ENCODE measurements at regions not wholly inside any gene's neighbourhood (a gene's known extent, or its start where the extent isn't known, plus 50 kb on each side); places are given as distances from the start of the nearest gene placed in this dataset.

DNA sequence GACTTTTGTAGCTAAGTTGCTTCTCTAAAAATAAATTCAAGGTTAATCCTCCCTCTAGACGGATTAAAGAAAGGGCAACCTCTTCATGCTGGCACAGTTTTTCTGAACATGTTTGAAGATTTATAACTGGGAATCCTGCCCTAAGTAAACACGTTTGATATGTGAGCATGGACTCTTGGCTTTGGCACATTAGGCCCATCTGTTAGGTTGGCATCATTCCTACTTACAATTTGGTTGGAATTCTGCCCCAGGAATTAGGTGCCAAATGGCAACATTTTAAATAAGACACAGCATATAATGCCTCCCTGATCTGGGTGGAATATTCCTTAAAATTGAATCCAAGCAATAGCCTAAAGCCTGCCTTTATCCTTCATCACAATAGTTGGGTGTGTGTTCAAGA, 372.3 kb upstream of the CDH18 start:
- in situ Hi-C loops (cut with HindIII; ENCODE audit: low pct_unique_long_range_greater_than_20kb, low sequenced_read_pairs) (no loop called here), intact Hi-C loops (cut with micrococcal nuclease; ENCODE audit: unreplicated experiment) (no loop called here)
- POLR2A ChIA-PET, result no interaction called here
- H3K27me3 ChIP-seq (ENCODE audit: control insufficient read depth, insufficient read depth, low read length), result no peaks in the 10 kb centered on the region
- no peaks in the 10 kb centered on the region for H3K4me1 ChIP-seq (ENCODE audit: control insufficient read depth, insufficient read depth, low read length)
- no peak overlapping the region for H3K27ac ChIP-seq (ENCODE audit: low read length)
- H3K9me3 ChIP-seq (ENCODE audit: control insufficient read depth, insufficient read depth, low read depth, low read length), result no peaks in the 10 kb centered on the region
- no peaks in the 10 kb centered on the region; the same call in 1 of the 2 replicates for H3K36me3 ChIP-seq (ENCODE audit: control insufficient read depth, insufficient read depth, low read length)
- ATAC-seq (no peak), DNase-seq (ENCODE audit: low read depth, low spot score) (no peak)
- H3K4me3 ChIP-seq (ENCODE audit: low read depth in 2 of 2, low read length in 2 of 2), result no peak overlapping the region
- CTCF ChIA-PET, result no interaction called here
- TF ChIP-seq, protein P1, sequence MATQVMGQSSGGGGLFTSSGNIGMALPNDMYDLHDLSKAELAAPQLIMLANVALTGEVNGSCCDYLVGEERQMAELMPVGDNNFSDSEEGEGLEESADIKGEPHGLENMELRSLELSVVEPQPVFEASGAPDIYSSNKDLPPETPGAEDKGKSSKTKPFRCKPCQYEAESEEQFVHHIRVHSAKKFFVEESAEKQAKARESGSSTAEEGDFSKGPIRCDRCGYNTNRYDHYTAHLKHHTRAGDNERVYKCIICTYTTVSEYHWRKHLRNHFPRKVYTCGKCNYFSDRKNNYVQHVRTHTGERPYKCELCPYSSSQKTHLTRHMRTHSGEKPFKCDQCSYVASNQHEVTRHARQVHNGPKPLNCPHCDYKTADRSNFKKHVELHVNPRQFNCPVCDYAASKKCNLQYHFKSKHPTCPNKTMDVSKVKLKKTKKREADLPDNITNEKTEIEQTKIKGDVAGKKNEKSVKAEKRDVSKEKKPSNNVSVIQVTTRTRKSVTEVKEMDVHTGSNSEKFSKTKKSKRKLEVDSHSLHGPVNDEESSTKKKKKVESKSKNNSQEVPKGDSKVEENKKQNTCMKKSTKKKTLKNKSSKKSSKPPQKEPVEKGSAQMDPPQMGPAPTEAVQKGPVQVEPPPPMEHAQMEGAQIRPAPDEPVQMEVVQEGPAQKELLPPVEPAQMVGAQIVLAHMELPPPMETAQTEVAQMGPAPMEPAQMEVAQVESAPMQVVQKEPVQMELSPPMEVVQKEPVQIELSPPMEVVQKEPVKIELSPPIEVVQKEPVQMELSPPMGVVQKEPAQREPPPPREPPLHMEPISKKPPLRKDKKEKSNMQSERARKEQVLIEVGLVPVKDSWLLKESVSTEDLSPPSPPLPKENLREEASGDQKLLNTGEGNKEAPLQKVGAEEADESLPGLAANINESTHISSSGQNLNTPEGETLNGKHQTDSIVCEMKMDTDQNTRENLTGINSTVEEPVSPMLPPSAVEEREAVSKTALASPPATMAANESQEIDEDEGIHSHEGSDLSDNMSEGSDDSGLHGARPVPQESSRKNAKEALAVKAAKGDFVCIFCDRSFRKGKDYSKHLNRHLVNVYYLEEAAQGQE (IDR thresholded peaks at IDR 0.05; ENCODE audit: insufficient read depth in 1 of 2, low read depth in 2 of 2, low read length in 1 of 2), result no peak
- TF ChIP-seq, protein P2, sequence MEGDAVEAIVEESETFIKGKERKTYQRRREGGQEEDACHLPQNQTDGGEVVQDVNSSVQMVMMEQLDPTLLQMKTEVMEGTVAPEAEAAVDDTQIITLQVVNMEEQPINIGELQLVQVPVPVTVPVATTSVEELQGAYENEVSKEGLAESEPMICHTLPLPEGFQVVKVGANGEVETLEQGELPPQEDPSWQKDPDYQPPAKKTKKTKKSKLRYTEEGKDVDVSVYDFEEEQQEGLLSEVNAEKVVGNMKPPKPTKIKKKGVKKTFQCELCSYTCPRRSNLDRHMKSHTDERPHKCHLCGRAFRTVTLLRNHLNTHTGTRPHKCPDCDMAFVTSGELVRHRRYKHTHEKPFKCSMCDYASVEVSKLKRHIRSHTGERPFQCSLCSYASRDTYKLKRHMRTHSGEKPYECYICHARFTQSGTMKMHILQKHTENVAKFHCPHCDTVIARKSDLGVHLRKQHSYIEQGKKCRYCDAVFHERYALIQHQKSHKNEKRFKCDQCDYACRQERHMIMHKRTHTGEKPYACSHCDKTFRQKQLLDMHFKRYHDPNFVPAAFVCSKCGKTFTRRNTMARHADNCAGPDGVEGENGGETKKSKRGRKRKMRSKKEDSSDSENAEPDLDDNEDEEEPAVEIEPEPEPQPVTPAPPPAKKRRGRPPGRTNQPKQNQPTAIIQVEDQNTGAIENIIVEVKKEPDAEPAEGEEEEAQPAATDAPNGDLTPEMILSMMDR (IDR thresholded peaks at IDR 0.05), result no peak
- TF ChIP-seq TCF7L2 (IDR thresholded peaks at IDR 0.05; ENCODE audit: low read depth, low read length), result no peak
- no peak for TF ChIP-seq POLR2AphosphoS5 (IDR thresholded peaks at IDR 0.05; ENCODE audit: low read depth, low read length)
- TF ChIP-seq SIN3A (IDR thresholded peaks at IDR 0.05; ENCODE audit: borderline replicate concordance, insufficient read depth, low read depth, low read length), result no peak
- no TSS peak for BruUV-seq (replicated peaks)

DNA sequence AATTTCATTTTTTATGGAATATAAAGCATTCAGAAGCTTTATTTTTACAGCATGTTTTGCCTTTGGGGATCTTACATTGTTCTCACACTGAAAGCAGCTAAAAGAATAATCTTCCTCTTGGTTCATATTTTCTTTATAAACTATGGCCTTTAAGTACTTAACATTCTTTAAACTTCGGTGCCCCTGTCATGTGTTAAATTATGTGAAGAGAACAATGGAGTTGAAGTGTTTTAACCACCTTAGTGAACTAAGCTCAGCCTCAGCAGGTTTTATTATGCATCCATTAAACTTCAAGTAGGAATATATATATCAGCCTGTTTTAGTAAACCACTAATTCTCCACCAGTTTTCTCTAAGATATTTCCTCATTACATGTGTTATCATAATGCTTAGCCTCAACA, 371.4 kb upstream of the CDH18 start:
- Histone ChIP-seq H3K4me1 (ENCODE audit: control insufficient read depth, insufficient read depth, low read length) (no peaks in the 10 kb centered on the region), H3K27me3 (ENCODE audit: control insufficient read depth, insufficient read depth, low read length) (no peaks in the 10 kb centered on the region), H3K36me3 (ENCODE audit: control insufficient read depth, insufficient read depth, low read length) (no peaks in the 10 kb centered on the region; the same call in 1 of the 2 replicates), H3K27ac (ENCODE audit: low read length) (no peak overlapping the region), H3K9me3 (ENCODE audit: control insufficient read depth, insufficient read depth, low read depth, low read length) (no peaks in the 10 kb centered on the region), H3K4me3 (ENCODE audit: low read depth in 2 of 2, low read length in 2 of 2) (no peak overlapping the region)
- DNase-seq (ENCODE audit: low read depth, low spot score), result no peak
- intact Hi-C loops (cut with micrococcal nuclease; ENCODE audit: unreplicated experiment), result no loop called here
- ChIA-PET POLR2A (no interaction called here), CTCF (no interaction called here)
- no peak for ATAC-seq
- no peak for TF ChIP-seq TCF7L2 (IDR thresholded peaks at IDR 0.05; ENCODE audit: low read depth, low read length)
- in situ Hi-C loops (cut with HindIII; ENCODE audit: low pct_unique_long_range_greater_than_20kb, low sequenced_read_pairs), result no loop called here
- BruUV-seq (replicated peaks), result no TSS peak

DNA sequence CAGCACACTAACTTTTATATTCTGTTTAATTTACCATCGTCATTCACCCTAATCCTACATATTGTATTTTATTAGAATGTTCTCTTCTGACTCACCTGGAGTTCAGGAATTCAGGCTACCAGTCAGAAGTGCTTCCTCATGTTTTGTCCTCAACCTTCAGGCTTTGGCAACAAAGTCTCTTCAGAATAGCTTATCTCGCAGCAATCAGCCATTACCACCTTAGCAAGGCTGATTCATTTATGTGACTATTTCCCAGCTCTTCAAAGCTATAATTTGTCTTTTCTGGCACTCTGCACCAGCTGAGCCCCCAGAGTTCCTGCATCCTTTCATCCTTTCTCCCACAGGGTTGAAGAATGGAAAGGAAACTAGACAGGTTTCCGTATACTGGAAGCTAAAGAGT, 365.5 kb upstream of the CDH18 start:
- no peak for ATAC-seq
- intact Hi-C loops (cut with micrococcal nuclease; ENCODE audit: unreplicated experiment), result no loop called here
- no TSS peak for BruUV-seq (replicated peaks)

More for the DNA sequence above, 365.5 kb upstream of the CDH18 start:
- H3K36me3 ChIP-seq (ENCODE audit: control insufficient read depth, insufficient read depth, low read length), result no peaks in the 10 kb centered on the region
- in situ Hi-C loops (cut with HindIII; ENCODE audit: low pct_unique_long_range_greater_than_20kb, low sequenced_read_pairs), result no loop called here
- H3K9me3 ChIP-seq (ENCODE audit: control insufficient read depth, insufficient read depth, low read depth, low read length), result no peaks in the 10 kb centered on the region
- ChIA-PET POLR2A (no interaction called here), CTCF (no interaction called here)
- H3K4me3 ChIP-seq (ENCODE audit: low read depth in 2 of 2, low read length in 2 of 2), result no peak overlapping the region
- no peak for DNase-seq (ENCODE audit: low read depth, low spot score)
- H3K27me3 ChIP-seq (ENCODE audit: control insufficient read depth, insufficient read depth, low read length), result no peaks in the 10 kb centered on the region
- TF ChIP-seq, protein P1 (IDR thresholded peaks at IDR 0.05; ENCODE audit: insufficient read depth in 1 of 2, low read depth in 2 of 2, low read length in 1 of 2), result no peak
- TF ChIP-seq POLR2AphosphoS5 (IDR thresholded peaks at IDR 0.05; ENCODE audit: low read depth, low read length), result no peak
- TF ChIP-seq SIN3A (IDR thresholded peaks at IDR 0.05; ENCODE audit: borderline replicate concordance, insufficient read depth, low read depth, low read length), result no peak
- TF ChIP-seq, protein P2 (IDR thresholded peaks at IDR 0.05), result no peak
- TF ChIP-seq TCF7L2 (IDR thresholded peaks at IDR 0.05; ENCODE audit: low read depth, low read length), result no peak
- no peak overlapping the region for H3K27ac ChIP-seq (ENCODE audit: low read length)
- H3K4me1 ChIP-seq (ENCODE audit: control insufficient read depth, insufficient read depth, low read length), result no peaks in the 10 kb centered on the region
